Choroid plexus epithelial cell (primary cell): ENCODE measurements at regions not wholly inside any gene's neighbourhood (a gene's known extent, or its start where the extent isn't known, plus 50 kb on each side); places are given as distances from the start of the nearest gene placed in this dataset.

Experiments
- DNase-seq: peaks from one replicate; pipeline ENCODE4 v3.0.0-alpha.2; 2010; ENCODE audit warnings: low read depth
- H3K4me3 ChIP-seq: 2 replicates; pipeline ENCODE4 v1.5.1; 2011; ENCODE audit warnings: low read depth, mild to moderate bottlenecking, control low read depth, low read length, moderate library complexity
- CTCF ChIP-seq: conservative IDR thresholded peaks from 2 replicates; pipeline ENCODE4 v1.5.1; 2011; ENCODE audit warnings: low read depth, mild to moderate bottlenecking, control low read depth, inconsistent platforms, low read length, moderate library complexity

DNA sequence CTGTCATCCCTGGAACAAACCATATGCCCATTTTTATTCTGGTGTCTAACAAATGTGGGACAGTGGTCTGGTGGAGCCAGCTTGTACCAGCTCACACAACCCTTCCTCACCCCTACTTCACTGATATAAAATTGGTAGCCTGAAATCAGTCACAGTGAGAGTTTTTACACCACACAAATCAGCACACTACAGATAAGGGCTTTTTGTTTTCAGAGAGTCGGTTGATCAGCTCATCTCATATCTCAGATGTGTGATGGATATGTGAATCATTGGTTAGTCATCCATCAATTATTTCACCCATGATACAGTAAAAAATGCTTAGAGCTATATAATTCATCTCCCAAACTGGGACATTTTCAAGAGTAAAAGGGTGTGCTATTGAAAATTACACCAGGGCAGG is 529.2 kb downstream of the EBF1 start:
- no peak for DNase-seq
- no peak for TF ChIP-seq CTCF
- no peak overlapping the region for H3K4me3 ChIP-seq

DNA sequence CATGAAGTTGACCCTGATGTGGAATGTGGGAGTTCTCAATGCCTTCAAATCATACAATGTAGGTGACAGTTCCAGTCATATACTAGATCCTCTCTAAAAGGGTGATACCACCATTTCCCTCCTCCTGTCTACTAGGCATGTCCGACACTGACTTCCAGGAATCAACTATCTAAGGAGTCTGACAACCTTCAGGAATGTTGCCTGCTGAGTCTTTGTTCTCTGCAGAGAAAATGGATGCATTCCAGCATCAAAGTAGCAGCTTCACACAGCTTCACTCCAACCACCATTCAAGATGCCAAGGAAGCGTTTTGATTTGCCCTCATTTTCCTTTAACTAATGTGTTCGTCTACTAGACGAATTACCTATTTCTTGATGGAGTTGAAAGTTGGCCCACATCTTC is 530.2 kb downstream of the EBF1 start:
- no peak for TF ChIP-seq CTCF
- peak; percentile 31 for DNase-seq
- H3K4me3 ChIP-seq, result no peak overlapping the region

- no peak for TF ChIP-seq CTCF
- no peak for DNase-seq
- no peak overlapping the region for H3K4me3 ChIP-seq
These were observed 534.5 kb downstream of the EBF1 start for GRCh38 chr5:158565017-158565789.

- DNase-seq, result no peak
- no peak for TF ChIP-seq CTCF
- H3K4me3 ChIP-seq, result no peak overlapping the region
These were observed 535.8 kb downstream of the EBF1 start for GRCh38 chr5:158563760-158564390.

GRCh38 chr5:158561562-158562190 is 538.0 kb downstream of the EBF1 start:
- TF ChIP-seq CTCF, result no peak
- H3K4me3 ChIP-seq, result no peak overlapping the region
- no peak for DNase-seq

- H3K4me3 ChIP-seq, result no peak overlapping the region
- TF ChIP-seq CTCF, result no peak
- DNase-seq, result peak; percentile 56
These were observed 539.5 kb downstream of the EBF1 start for GRCh38 chr5:158560170-158560569.

DNA sequence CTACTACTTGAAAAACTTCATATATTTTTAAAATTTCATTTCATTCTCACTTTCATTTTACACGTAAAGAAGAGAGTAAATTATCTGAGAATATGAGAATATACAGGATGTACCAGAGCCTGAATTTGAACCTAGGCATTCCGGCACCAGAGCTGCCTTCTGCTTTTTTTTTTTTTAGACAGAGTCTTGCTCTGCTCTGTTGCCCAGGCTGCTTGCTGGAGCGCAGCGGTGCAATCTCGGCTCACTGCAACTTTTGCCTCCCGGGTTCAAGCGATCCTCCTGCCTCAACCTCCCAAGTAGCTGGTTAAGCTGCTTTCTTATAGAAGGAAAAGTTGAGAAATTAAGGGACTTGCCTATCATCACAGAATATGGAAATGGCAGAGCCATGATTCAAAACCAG is 540.1 kb downstream of the EBF1 start:
- DNase-seq, result no peak
- H3K4me3 ChIP-seq, result no peak overlapping the region
- no peak for TF ChIP-seq CTCF
